Gastrocnemius medialis (tissue), 4 donors: ENCODE measurements at regions not wholly inside any gene's neighbourhood (a gene's known extent, or its start where the extent isn't known, plus 50 kb on each side); places are given as distances from the start of the nearest gene placed in this dataset.

Experiments used
- POLR2A ChIP-seq, 2 donors: fragments of 450-650 bp; IDR thresholded peaks; one replicate each; pipeline ENCODE4 v1.6.1; 2017; ENCODE audit warnings: antibody characterized with exemption in 2 of 2, mild to moderate bottlenecking in 2 of 2, moderate library complexity in 2 of 2
- TF ChIP-seq, protein P1 (sequence below), 5 experiments: fragments of 450-650 bp in 3 of 5; fragments of 200-600 bp in 2 of 5; sonication (generic) in 2 of 5; IDR thresholded peaks in 4 of 5; conservative IDR thresholded peaks in 1 of 5; 1 replicate in 4 of 5; 2 replicates in 1 of 5; pipeline ENCODE4 v1.5.1; 2016 to 2019; ENCODE audit warnings: antibody characterized with exemption in 5 of 5, mild to moderate bottlenecking in 3 of 5, moderate library complexity in 3 of 5

DNA sequence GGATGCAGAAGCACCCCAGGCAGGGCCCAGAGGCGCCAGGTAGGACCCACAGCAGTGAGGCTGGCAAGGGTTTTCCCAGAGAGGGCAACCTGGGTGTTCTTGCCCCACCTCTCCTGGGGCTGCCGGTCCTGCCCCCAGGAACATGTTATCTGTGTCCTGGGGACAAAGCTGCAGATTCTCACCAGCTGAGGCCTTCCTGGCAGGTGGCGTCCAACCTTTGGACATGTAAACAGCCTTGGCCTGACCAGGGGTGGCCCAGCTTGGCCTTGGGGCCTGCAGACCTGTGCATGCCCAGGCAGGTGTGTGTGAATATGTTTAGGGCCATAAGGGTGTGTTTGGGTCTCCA, 101.8 kb upstream of the LARP1 start:
- TF ChIP-seq, protein P1, sequence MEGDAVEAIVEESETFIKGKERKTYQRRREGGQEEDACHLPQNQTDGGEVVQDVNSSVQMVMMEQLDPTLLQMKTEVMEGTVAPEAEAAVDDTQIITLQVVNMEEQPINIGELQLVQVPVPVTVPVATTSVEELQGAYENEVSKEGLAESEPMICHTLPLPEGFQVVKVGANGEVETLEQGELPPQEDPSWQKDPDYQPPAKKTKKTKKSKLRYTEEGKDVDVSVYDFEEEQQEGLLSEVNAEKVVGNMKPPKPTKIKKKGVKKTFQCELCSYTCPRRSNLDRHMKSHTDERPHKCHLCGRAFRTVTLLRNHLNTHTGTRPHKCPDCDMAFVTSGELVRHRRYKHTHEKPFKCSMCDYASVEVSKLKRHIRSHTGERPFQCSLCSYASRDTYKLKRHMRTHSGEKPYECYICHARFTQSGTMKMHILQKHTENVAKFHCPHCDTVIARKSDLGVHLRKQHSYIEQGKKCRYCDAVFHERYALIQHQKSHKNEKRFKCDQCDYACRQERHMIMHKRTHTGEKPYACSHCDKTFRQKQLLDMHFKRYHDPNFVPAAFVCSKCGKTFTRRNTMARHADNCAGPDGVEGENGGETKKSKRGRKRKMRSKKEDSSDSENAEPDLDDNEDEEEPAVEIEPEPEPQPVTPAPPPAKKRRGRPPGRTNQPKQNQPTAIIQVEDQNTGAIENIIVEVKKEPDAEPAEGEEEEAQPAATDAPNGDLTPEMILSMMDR (IDR thresholded peaks at IDR 0.05 in 4 of 5, conservative IDR thresholded peaks at IDR 0.05 in 1 of 5): no peak
- no peak for TF ChIP-seq POLR2A (IDR thresholded peaks at IDR 0.05)
